ENCODE measurements at regions not wholly inside any gene's neighbourhood (a gene's known extent, or its start where the extent isn't known, plus 50 kb on each side); places are given as distances from the start of the nearest gene placed in this dataset.
"Not testable (repeated sequence)": the region's sequence is repeated elsewhere in the genome, so short reads cannot be mapped to it uniquely, and the experiment has no call there.

GRCh38 chr7:91383905-91384274 is 119.7 kb downstream of the FZD1 start:
- CTCF ChIA-PET, result no interaction called here
- Mint-ChIP-seq H3K9me3 (ENCODE audit: low read depth, unreplicated experiment) (peaks cover 6% of the 10 kb centered on the region), H3K27ac (ENCODE audit: unreplicated experiment) (no peak overlapping the region), H3K36me3 (ENCODE audit: insufficient read depth, unreplicated experiment) (no peaks in the 10 kb centered on the region), H3K27me3 (ENCODE audit: unreplicated experiment) (no peaks in the 10 kb centered on the region), H3K4me3 (ENCODE audit: low read depth, unreplicated experiment) (no peak overlapping the region), H3K4me1 (ENCODE audit: low read depth, unreplicated experiment) (no peaks in the 10 kb centered on the region)
- intact Hi-C loops (cut with micrococcal nuclease; ENCODE audit: unreplicated experiment), result no loop called here
- no peak for DNase-seq
- no peak for TF ChIP-seq CTCF (IDR thresholded peaks at IDR 0.05; ENCODE audit: unreplicated experiment)
- no TSS peak for BruUV-seq (replicated peaks)

- H3K27ac Mint-ChIP-seq (ENCODE audit: unreplicated experiment); H3K36me3 Mint-ChIP-seq (ENCODE audit: insufficient read depth, unreplicated experiment); CTCF ChIA-PET; intact Hi-C loops (cut with micrococcal nuclease; ENCODE audit: unreplicated experiment); H3K4me3 Mint-ChIP-seq (ENCODE audit: low read depth, unreplicated experiment); H3K9me3 Mint-ChIP-seq (ENCODE audit: low read depth, unreplicated experiment); H3K4me1 Mint-ChIP-seq (ENCODE audit: low read depth, unreplicated experiment); BruUV-seq (replicated peaks); DNase-seq: not testable (repeated sequence)
- H3K27me3 Mint-ChIP-seq (ENCODE audit: unreplicated experiment), result peaks cover 18% of the 10 kb centered on the region
These were observed 130.5 kb downstream of the FZD1 start for GRCh38 chr7:91394757-91395156.

- H3K36me3 Mint-ChIP-seq (ENCODE audit: insufficient read depth, unreplicated experiment); DNase-seq; H3K9me3 Mint-ChIP-seq (ENCODE audit: low read depth, unreplicated experiment); intact Hi-C loops (cut with micrococcal nuclease; ENCODE audit: unreplicated experiment); CTCF ChIA-PET; H3K27ac Mint-ChIP-seq (ENCODE audit: unreplicated experiment); H3K4me3 Mint-ChIP-seq (ENCODE audit: low read depth, unreplicated experiment); BruUV-seq (replicated peaks); H3K4me1 Mint-ChIP-seq (ENCODE audit: low read depth, unreplicated experiment): not testable (repeated sequence)
- H3K27me3 Mint-ChIP-seq (ENCODE audit: unreplicated experiment), result peaks cover 23% of the 10 kb centered on the region
These were observed 131.1 kb downstream of the FZD1 start for GRCh38 chr7:91395313-91395712.

GRCh38 chr7:91397096-91397495 is 132.9 kb downstream of the FZD1 start:
- Mint-ChIP-seq H3K4me3 (ENCODE audit: low read depth, unreplicated experiment) (no peak overlapping the region), H3K4me1 (ENCODE audit: low read depth, unreplicated experiment) (no peaks in the 10 kb centered on the region), H3K27me3 (ENCODE audit: unreplicated experiment) (peaks cover 23% of the 10 kb centered on the region), H3K27ac (ENCODE audit: unreplicated experiment) (no peak overlapping the region), H3K36me3 (ENCODE audit: insufficient read depth, unreplicated experiment) (no peaks in the 10 kb centered on the region), H3K9me3 (ENCODE audit: low read depth, unreplicated experiment) (peaks cover 2% of the 10 kb centered on the region)
- CTCF ChIA-PET, result no interaction called here
- BruUV-seq (replicated peaks), result no TSS peak
- no peak for DNase-seq
- no peak for TF ChIP-seq CTCF (IDR thresholded peaks at IDR 0.05; ENCODE audit: unreplicated experiment)
- intact Hi-C loops (cut with micrococcal nuclease; ENCODE audit: unreplicated experiment), result no loop called here

GRCh38 chr7:91397612-91398011 is 133.4 kb downstream of the FZD1 start:
- intact Hi-C loops (cut with micrococcal nuclease; ENCODE audit: unreplicated experiment), result no loop called here
- H3K27ac Mint-ChIP-seq (ENCODE audit: unreplicated experiment), result no peak overlapping the region
- peaks cover 2% of the 10 kb centered on the region for H3K9me3 Mint-ChIP-seq (ENCODE audit: low read depth, unreplicated experiment)
- no TSS peak for BruUV-seq (replicated peaks)
- CTCF ChIA-PET, result no interaction called here
- no peaks in the 10 kb centered on the region for H3K36me3 Mint-ChIP-seq (ENCODE audit: insufficient read depth, unreplicated experiment)
- DNase-seq, result no peak
- TF ChIP-seq CTCF (IDR thresholded peaks at IDR 0.05; ENCODE audit: unreplicated experiment), result no peak
- H3K4me3 Mint-ChIP-seq (ENCODE audit: low read depth, unreplicated experiment), result no peak overlapping the region
- H3K4me1 Mint-ChIP-seq (ENCODE audit: low read depth, unreplicated experiment), result no peaks in the 10 kb centered on the region
- peaks cover 23% of the 10 kb centered on the region for H3K27me3 Mint-ChIP-seq (ENCODE audit: unreplicated experiment)
